Heart right ventricle (tissue), 16 donors: ENCODE measurements at regions not wholly inside any gene's neighbourhood (a gene's known extent, or its start where the extent isn't known, plus 50 kb on each side); places are given as distances from the start of the nearest gene placed in this dataset.
"Not testable (repeated sequence)": the region's sequence is repeated elsewhere in the genome, so short reads cannot be mapped to it uniquely, and the experiment has no call there.

Experiments used
- ATAC-seq, 8 donors: fragments of 200-7000 bp; cut with Tn5 transposase; one replicate each; pipeline ENCODE4 v1.9.1; 2020; ENCODE audit warnings: mild to moderate bottlenecking in 8 of 8, moderate library complexity in 8 of 8, moderate number of reproducible peaks in 1 of 8
- DNase-seq, 2 donors: peaks; one replicate each; pipeline ENCODE4 v3.0.0-alpha.2; 2020
- H3K27ac ChIP-seq, 10 donors: fragments of 200-600 bp; sonication (generic) in 2 of 10; one replicate each; pipeline versions ENCODE4 v1.5.0 to v1.8.0; 2020 to 2022; ENCODE audit warnings: mild to moderate bottlenecking in 3 of 10
- H3K27me3 ChIP-seq, 7 donors: fragments of 200-600 bp; one replicate each; pipeline ENCODE4 v1.8.0; 2021 to 2022; ENCODE audit warnings: mild to moderate bottlenecking in 2 of 7
- H3K36me3 ChIP-seq, 9 donors: fragments of 200-600 bp; sonication (generic) in 1 of 9; one replicate each; pipeline versions ENCODE4 v1.5.0 to v1.8.0; 2020 to 2022; ENCODE audit warnings: mild to moderate bottlenecking in 2 of 9
- H3K4me1 ChIP-seq, 9 donors: fragments of 200-600 bp; sonication (generic) in 1 of 9; one replicate each; pipeline versions ENCODE4 v1.5.0 to v1.8.0; 2020 to 2022; ENCODE audit warnings: mild to moderate bottlenecking in 4 of 9
- H3K4me3 ChIP-seq, 10 donors: fragments of 200-600 bp; sonication (generic) in 2 of 10; one replicate each; pipeline versions ENCODE4 v1.5.0 to v1.8.0; 2020 to 2022; ENCODE audit warnings: mild to moderate bottlenecking in 7 of 10, moderate library complexity in 2 of 10
- H3K9me3 ChIP-seq, 11 donors: fragments of 200-600 bp in 10 of 11; sonication (generic) in 2 of 11; one replicate each; pipeline versions ENCODE4 v1.5.0 to v1.8.0; 2013 to 2022; ENCODE audit warnings: mild to moderate bottlenecking in 2 of 11, control low read depth in 1 of 11, moderate library complexity in 1 of 11
- WGBS, 2 donors: extraction: QIAGEN DNeasy Blood & Tissue Kit; methylation state at CpG; one replicate each; pipeline ENCODE4 v1.1.7; 2013; ENCODE audit warnings: inconsistent platforms in 1 of 2; 5-methylcytosine and 5-hydroxymethylcytosine counted together
- intact Hi-C, 10 donors: fragments of 100-400 bp; cut with DNase I; formaldehyde crosslinking; loops; one replicate each; pipeline versions ENCODE4 v1.11.1 to v1.14.2; 2022
- TF ChIP-seq, protein P1 (sequence below), 9 donors: fragments of 200-600 bp; sonication (generic) in 2 of 9; IDR thresholded peaks; one replicate each; pipeline versions ENCODE4 v1.5.0 to v1.8.0; 2021 to 2022; ENCODE audit warnings: antibody characterized with exemption in 9 of 9, mild to moderate bottlenecking in 5 of 9, moderate library complexity in 1 of 9
- donor health status: Arrhythmogenic right ventricular cardiomyopathy.
- donor health status: ischemic (EF 13 %, LVEDD 7.1; RV severe dilation, severe dysfunction).
- donor health status: healthy with polysubstance abuse.
- donor health status: DM: no; HTN: yes; CAD: no.
- donor health status: DM: no; HTN: no; CAD: no.
- donor health status: ischemic (EF 25% LVEDD 6.9; RV normal size, moderate dysfunction).
- donor health status: ischemic (EF 25% LVEDD 5.7; RV mildly dilated, moderate dysfunction).
- donor health status: healthy.
- donor health status: DM: yes; HTN: yes; CAD: no.
- donor health status: Ischemic cardiomyopathy.
- donor health status: ischemic (EF 35%, LVEDD 5.7; RV mildly dilated, moderate dysfunction).
- donor health status: nonischemic (EF 11% LVEDD 7.7; RV severe dilation, severe dysfunction).
- donor health status: DM: yes; HTN: yes; CAD: no.
- donor health status: PGD.
- donor health status: ischemic (EF 29% LVEDD 5.4; RV normal size, mild dysfunction).
- donor health status: nonischemic (EF 23%, LVEDD 6.1; RV moderate dilation, normal function).

DNA sequence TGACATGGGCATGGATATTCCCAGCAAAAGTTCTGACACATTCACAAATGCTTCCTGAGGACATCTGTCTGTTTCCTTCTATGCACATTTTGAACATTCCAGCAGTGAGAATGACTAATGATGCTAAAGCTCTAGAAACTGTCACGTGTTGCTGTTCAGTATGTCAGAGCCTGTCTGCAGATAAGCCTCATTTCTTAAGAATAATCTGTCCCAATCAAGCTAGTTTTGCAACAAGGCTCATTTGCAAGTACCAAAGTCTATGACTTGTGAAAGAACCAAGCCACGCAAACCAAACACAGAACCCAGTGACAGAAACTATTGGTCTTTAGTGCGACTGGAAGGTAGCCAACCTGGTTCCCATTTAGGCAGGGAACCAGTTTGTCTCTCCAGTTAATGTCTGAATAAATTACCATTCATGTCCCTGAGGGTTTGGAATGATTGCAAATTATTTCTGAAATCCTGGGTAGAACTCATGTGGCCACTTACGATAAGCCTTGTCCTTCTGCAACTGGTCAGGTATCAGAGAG is 178.5 kb downstream of the C9orf152 start:
- DNase-seq = no peak
- H3K27me3 ChIP-seq = no peaks in the 10 kb centered on the region
- intact Hi-C loops = no loop called here
- no peak overlapping the region for H3K4me3 ChIP-seq
- ATAC-seq = peak; percentile 52 to 90 (median 63)
- 44 to 46% methylated on average over 4 of the region's 4 CpGs for WGBS, 2 donors
- H3K27ac ChIP-seq = peak overlapping the region in 8 of 10 donors; percentile 0 to 79 (median 62)
- TF ChIP-seq, protein P1, sequence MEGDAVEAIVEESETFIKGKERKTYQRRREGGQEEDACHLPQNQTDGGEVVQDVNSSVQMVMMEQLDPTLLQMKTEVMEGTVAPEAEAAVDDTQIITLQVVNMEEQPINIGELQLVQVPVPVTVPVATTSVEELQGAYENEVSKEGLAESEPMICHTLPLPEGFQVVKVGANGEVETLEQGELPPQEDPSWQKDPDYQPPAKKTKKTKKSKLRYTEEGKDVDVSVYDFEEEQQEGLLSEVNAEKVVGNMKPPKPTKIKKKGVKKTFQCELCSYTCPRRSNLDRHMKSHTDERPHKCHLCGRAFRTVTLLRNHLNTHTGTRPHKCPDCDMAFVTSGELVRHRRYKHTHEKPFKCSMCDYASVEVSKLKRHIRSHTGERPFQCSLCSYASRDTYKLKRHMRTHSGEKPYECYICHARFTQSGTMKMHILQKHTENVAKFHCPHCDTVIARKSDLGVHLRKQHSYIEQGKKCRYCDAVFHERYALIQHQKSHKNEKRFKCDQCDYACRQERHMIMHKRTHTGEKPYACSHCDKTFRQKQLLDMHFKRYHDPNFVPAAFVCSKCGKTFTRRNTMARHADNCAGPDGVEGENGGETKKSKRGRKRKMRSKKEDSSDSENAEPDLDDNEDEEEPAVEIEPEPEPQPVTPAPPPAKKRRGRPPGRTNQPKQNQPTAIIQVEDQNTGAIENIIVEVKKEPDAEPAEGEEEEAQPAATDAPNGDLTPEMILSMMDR (IDR thresholded peaks at IDR 0.05) = no peak
- no peaks in the 10 kb centered on the region for H3K9me3 ChIP-seq
- no peaks in the 10 kb centered on the region for H3K36me3 ChIP-seq
- H3K4me1 ChIP-seq = peaks cover 10 to 50% (median 43%) of the 10 kb centered on the region in 9 donors

DNA sequence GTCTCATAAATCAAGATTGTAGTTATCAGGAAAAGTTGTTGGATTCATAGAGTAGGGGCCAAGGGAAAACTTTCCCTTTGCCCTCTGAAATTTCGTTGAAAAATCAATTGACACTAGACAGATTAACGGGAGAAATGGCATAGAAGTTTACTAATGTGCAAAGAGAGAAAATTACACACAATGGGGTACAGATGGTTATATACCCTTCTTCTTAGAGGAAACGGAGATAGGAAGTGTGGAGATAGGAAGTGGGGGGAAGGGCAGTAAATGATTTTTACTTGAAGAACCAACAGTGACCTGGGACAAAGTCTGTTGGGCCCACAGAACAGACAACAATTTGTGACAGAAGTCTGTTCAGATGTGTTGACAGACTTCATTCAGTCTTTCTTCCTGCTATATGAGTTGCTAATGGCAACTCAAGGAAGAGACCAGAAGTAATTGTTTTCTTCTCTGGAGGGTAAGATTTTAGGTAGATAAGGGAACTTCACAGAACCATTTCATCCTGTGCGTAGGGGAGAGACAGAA is 177.9 kb downstream of the C9orf152 start:
- intact Hi-C loops = no loop called here
- H3K27ac ChIP-seq = peak overlapping the region in 5 of 10 donors; percentile 44 to 79 (median 59)
- H3K9me3 ChIP-seq = no peaks in the 10 kb centered on the region
- no peak for ATAC-seq
- no peak for DNase-seq
- TF ChIP-seq, protein P1 (IDR thresholded peaks at IDR 0.05) = no peak
- H3K4me3 ChIP-seq = no peak overlapping the region
- H3K27me3 ChIP-seq = no peaks in the 10 kb centered on the region
- peaks cover 10 to 50% (median 43%) of the 10 kb centered on the region in 9 donors for H3K4me1 ChIP-seq
- WGBS, 2 donors = 59 to 70% methylated on average over 4 of the region's 4 CpGs
- no peaks in the 10 kb centered on the region for H3K36me3 ChIP-seq

DNA sequence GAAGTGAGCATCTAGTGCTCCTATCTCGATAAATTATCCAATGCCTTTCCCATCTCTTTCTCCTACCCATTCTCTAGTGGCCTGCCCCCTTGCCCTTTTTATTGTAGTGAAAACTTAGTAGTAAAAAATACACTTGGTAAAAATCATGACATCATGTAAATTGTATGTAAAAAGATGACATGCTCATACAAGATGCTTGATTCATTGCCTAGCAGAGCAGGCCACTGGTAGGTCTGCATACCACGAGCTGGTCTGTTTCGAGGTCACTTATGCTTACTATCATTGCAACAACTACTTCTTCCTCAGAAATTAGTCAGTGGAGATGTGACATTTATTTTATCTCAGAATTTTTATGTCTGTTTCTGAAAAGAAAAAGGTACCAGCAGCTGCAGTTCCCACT is 177.3 kb downstream of the C9orf152 start:
- Histone ChIP-seq H3K9me3 (no peaks in the 10 kb centered on the region), H3K27me3 (no peaks in the 10 kb centered on the region), H3K36me3 (no peaks in the 10 kb centered on the region), H3K27ac (peak overlapping the region in 2 of 10 donors; percentile 74 to 79), H3K4me3 (no peak overlapping the region), H3K4me1 (peaks cover 10 to 50% (median 43%) of the 10 kb centered on the region in 9 donors)
- intact Hi-C loops = no loop called here
- DNase-seq (no peak), ATAC-seq (no peak)
- TF ChIP-seq, protein P1 (IDR thresholded peaks at IDR 0.05) = no peak
- WGBS, 2 donors = 84 to 90% methylated on average over 3 of the region's 3 CpGs

DNA sequence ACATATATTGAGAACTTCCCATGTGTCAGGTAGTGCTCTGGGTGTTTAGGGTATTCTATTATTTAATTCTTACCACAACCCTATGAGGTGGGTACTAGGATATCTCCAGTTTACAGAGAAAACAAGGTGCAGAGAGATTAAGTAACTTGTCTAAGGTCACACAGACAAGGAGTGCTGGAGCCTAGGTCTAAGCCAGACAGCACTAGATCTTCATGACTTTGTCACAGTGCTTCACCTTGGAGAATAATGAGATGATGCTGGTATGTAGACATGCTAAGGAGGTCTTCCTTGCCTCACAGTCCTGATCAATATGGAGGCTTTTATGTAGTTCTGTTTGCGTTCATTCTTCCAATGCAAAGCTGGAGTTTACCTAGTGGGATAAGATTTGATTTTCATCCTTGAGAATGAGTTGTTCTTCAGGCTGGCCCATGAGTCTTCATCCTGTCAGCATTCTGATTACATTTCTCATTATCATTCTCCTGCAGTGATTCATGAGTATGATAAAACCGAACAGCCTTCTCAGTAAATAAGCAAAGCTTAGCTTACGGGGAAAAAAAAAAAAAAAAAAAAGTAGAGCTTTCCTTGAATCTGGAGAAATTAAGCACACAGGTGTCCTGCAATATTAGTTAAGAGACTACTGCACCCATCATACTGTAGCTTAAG is 176.3 kb downstream of the C9orf152 start:
- DNase-seq (no peak), ATAC-seq (no peak)
- intact Hi-C loops = no loop called here
- no peaks in the 10 kb centered on the region for H3K27me3 ChIP-seq
- no peak overlapping the region for H3K27ac ChIP-seq
- H3K4me3 ChIP-seq = no peak overlapping the region
- peaks cover 10 to 57% (median 51%) of the 10 kb centered on the region in 9 donors for H3K4me1 ChIP-seq
- WGBS, 2 donors = 87 to 88% methylated on average over 3 of the region's 3 CpGs
- TF ChIP-seq, protein P1 (IDR thresholded peaks at IDR 0.05) = no peak
- no peaks in the 10 kb centered on the region for H3K36me3 ChIP-seq
- H3K9me3 ChIP-seq = no peaks in the 10 kb centered on the region

DNA sequence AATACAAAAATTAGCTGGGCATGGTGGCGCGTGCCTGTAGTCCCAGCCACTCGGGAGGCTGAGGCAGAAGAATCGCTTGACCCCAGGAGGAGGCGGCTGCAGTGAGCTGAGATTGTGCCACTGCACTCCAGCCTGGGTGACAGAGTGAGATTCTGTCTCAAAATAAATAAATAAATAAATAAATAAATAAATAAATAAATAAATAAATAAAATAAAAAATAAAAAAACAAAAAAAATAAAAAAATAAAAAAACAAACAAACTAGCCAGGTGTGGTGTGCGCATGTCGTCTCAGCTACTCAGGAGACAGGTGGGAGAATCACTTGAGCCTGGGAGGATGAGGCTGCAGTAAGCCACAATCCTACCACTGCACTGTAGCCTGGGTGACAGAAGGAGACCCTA is 175.4 kb downstream of the C9orf152 start:
- H3K9me3 ChIP-seq, H3K4me3 ChIP-seq, DNase-seq, H3K27ac ChIP-seq, ATAC-seq, H3K36me3 ChIP-seq, H3K27me3 ChIP-seq, intact Hi-C loops: not testable (repeated sequence)
- peaks cover 8 to 51% (median 45%) of the 10 kb centered on the region in 9 donors for H3K4me1 ChIP-seq
- 96 to 97% methylated on average over 7 of the region's 7 CpGs for WGBS, 2 donors
